ENCODE measurements at regions not wholly inside any gene's neighbourhood (a gene's known extent, or its start where the extent isn't known, plus 50 kb on each side); places are given as distances from the start of the nearest gene placed in this dataset.

DNA sequence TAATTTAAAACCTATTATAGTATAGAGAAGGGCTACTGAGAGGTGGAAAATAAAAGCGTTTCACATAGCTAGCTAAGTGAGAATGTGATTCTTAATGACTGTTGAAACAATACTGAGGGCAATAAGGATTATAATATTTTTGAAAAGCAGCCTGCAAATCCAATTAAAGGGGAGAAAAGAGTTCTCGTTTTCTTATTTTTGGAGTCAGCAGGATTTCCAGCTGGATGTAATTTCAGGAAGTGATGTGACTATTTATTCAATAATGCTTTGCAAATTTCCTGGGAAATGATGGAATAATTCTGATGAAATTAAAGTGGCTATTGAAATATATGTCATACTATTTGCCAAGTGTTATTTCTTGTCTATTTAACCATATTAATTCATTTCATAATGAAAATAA, 279.1 kb downstream of the AEBP2 start:
- H2AK5ac ChIP-seq (ENCODE audit: low read depth, low read length): no peak overlapping the region
- dilution Hi-C loops (cut with HindIII; ENCODE audit: low sequenced_read_pairs, unreplicated experiment): no loop called here

More for the DNA sequence above, 279.1 kb downstream of the AEBP2 start:
- Histone ChIP-seq H3K4me1 (ENCODE audit: control insufficient read depth, insufficient read depth, low read length) (no peaks in the 10 kb centered on the region), H4K5ac (ENCODE audit: low read depth, low read length) (no peak overlapping the region), H3K56ac (ENCODE audit: extremely low read depth, insufficient read depth, low read length) (no peak overlapping the region), H3K23ac (ENCODE audit: low read depth, low read length) (no peak overlapping the region), H3K36me3 (ENCODE audit: control insufficient read depth, insufficient read depth, low read length) (no peaks in the 10 kb centered on the region), H2BK20ac (ENCODE audit: low read depth, low read length) (no peak overlapping the region), H3K9ac (ENCODE audit: low read depth, low read length) (no peak overlapping the region), H3K4me3 (ENCODE audit: insufficient read depth, low read depth, low read length) (no peak overlapping the region), H4K8ac (ENCODE audit: low read depth in 2 of 2, low read length in 2 of 2) (no peak overlapping the region), H2BK5ac (ENCODE audit: low read depth, low read length, poor library complexity, severe bottlenecking) (no peak overlapping the region), H2BK15ac (ENCODE audit: low read depth, low read length) (no peak overlapping the region; the same call in 2 of the 3 replicates), H3K9me1 (ENCODE audit: insufficient read depth, low read length) (no peaks in the 10 kb centered on the region), H4K20me1 (ENCODE audit: insufficient read depth, low read length) (no peaks in the 10 kb centered on the region), H2BK120ac (ENCODE audit: low read depth, low read length) (no peak overlapping the region), H3K14ac (replicated peaks; ENCODE audit: low read depth, low read length) (no peak overlapping the region), H4K91ac (ENCODE audit: insufficient read depth, low read depth, low read length) (no peak overlapping the region), H2AK9ac (replicated peaks; ENCODE audit: low read depth, low read length, poor library complexity) (no peak overlapping the region), H3K4me2 (ENCODE audit: low read depth, low read length) (no peak overlapping the region), H3K4ac (ENCODE audit: low read depth, low read length) (no peak overlapping the region), H3K18ac (ENCODE audit: low read depth, low read length) (no peak overlapping the region), H3K9me3 (ENCODE audit: control insufficient read depth, insufficient read depth, low read length) (no peaks in the 10 kb centered on the region), H3K79me1 (ENCODE audit: low read depth in 1 of 2, low read length in 2 of 2) (no peaks in the 10 kb centered on the region), H3K27me3 (ENCODE audit: control insufficient read depth, insufficient read depth, low read length) (no peaks in the 10 kb centered on the region), H2AFZ (replicated peaks; ENCODE audit: low read length, poor library complexity) (no peak overlapping the region), H3K27ac (ENCODE audit: insufficient read depth, low read length) (no peak overlapping the region)
- POLR2A ChIA-PET (ENCODE audit: unreplicated experiment): no interaction called here
- no TSS peak for BruUV-seq (replicated peaks)
- ATAC-seq (ENCODE audit: low read depth) (no peak), DNase-seq (no peak)
- intact Hi-C loops (cut with micrococcal nuclease): no loop called here
- no CpG with 5 or more reads among the region's 2 CpGs for WGBS, 2 experiments (ENCODE audit: extremely low coverage in 2 of 2, insufficient read length in 1 of 2)
- no peak for TF ChIP-seq RFX5 (IDR thresholded peaks at IDR 0.05; ENCODE audit: low read depth, low read length)
- no peak for TF ChIP-seq NFE2L2 (IDR thresholded peaks at IDR 0.05; ENCODE audit: low read depth, low read length)
- no peak for TF ChIP-seq CHD1 (IDR thresholded peaks at IDR 0.05; ENCODE audit: low read depth, low read length)
- CTCF ChIA-PET: no interaction called here
- in situ Hi-C loops (cut with MboI; ENCODE audit: low sequenced_read_pairs): no loop called here
